Lung (tissue), 11 donors: ENCODE measurements at regions not wholly inside any gene's neighbourhood (a gene's known extent, or its start where the extent isn't known, plus 50 kb on each side); places are given as distances from the start of the nearest gene placed in this dataset.

Source experiments
- ATAC-seq: fragments of 200-7000 bp; cut with Tn5 transposase; one replicate; pipeline ENCODE4 v1.9.1; 2020; ENCODE audit warnings: moderate number of reproducible peaks; ENCODE audit not compliant: insufficient read depth, low FRiP score
- DNase-seq, 3 donors: peaks; one replicate each; pipeline ENCODE4 v3.0.0-alpha.2; 2013 to 2017
- H3K27ac ChIP-seq, 2 donors: one replicate each; pipeline ENCODE4 v1.5.1; 2013; ENCODE audit warnings: mild to moderate bottlenecking in 2 of 2, moderate library complexity in 2 of 2, control low read depth in 1 of 2, inconsistent platforms in 1 of 2, low read depth in 1 of 2, low read length in 1 of 2
- H3K27me3 ChIP-seq, 3 donors: one replicate each; pipeline ENCODE4 v1.5.1; 2013; ENCODE audit warnings: low read length in 2 of 3; ENCODE audit not compliant: control insufficient read depth in 3 of 3, insufficient read depth in 3 of 3
- H3K36me3 ChIP-seq, 4 donors: one replicate each; pipeline ENCODE4 v1.5.1; 2013; ENCODE audit warnings: low read length in 4 of 4, mild to moderate bottlenecking in 1 of 4, moderate library complexity in 1 of 4; ENCODE audit not compliant: control insufficient read depth in 4 of 4, insufficient read depth in 4 of 4
- H3K4me1 ChIP-seq, 5 donors: one replicate each; pipeline ENCODE4 v1.5.1; 2013; ENCODE audit warnings: low read length in 5 of 5, mild to moderate bottlenecking in 2 of 5, moderate library complexity in 1 of 5; ENCODE audit not compliant: control insufficient read depth in 5 of 5, insufficient read depth in 5 of 5
- H3K4me3 ChIP-seq: one replicate; pipeline ENCODE4 v1.5.1; 2013; ENCODE audit warnings: mild to moderate bottlenecking, control low read depth, moderate library complexity
- H3K9ac ChIP-seq, 2 donors: one replicate each; pipeline ENCODE4 v1.5.1; 2013; ENCODE audit warnings: low read length in 2 of 2, control low read depth in 1 of 2; ENCODE audit not compliant: insufficient read depth in 1 of 2
- H3K9me3 ChIP-seq, 4 donors: one replicate each; pipeline ENCODE4 v1.5.1; 2013; ENCODE audit warnings: low read length in 3 of 4, mild to moderate bottlenecking in 1 of 4, moderate library complexity in 1 of 4; ENCODE audit not compliant: control insufficient read depth in 4 of 4, insufficient read depth in 3 of 4
- WGBS, 2 donors: extraction: QIAGEN DNeasy Blood & Tissue Kit; methylation state at CpG; one replicate each; pipeline ENCODE4 v1.1.7; 2013; 5-methylcytosine and 5-hydroxymethylcytosine counted together
- TF ChIP-seq, protein P1 (sequence below): IDR thresholded peaks from 2 replicates; pipeline ENCODE4 v1.5.1; 2012; ENCODE audit warnings: mild to moderate bottlenecking; ENCODE audit errors: control extremely low read depth, extremely low read depth
- donor health status: control.
- donor health status: control.
- donor health status: Bipolar disorder and iron deficiency.
- donor health status: healthy.
- donor health status: DM: yes; HTN: yes; CAD: no.

DNA sequence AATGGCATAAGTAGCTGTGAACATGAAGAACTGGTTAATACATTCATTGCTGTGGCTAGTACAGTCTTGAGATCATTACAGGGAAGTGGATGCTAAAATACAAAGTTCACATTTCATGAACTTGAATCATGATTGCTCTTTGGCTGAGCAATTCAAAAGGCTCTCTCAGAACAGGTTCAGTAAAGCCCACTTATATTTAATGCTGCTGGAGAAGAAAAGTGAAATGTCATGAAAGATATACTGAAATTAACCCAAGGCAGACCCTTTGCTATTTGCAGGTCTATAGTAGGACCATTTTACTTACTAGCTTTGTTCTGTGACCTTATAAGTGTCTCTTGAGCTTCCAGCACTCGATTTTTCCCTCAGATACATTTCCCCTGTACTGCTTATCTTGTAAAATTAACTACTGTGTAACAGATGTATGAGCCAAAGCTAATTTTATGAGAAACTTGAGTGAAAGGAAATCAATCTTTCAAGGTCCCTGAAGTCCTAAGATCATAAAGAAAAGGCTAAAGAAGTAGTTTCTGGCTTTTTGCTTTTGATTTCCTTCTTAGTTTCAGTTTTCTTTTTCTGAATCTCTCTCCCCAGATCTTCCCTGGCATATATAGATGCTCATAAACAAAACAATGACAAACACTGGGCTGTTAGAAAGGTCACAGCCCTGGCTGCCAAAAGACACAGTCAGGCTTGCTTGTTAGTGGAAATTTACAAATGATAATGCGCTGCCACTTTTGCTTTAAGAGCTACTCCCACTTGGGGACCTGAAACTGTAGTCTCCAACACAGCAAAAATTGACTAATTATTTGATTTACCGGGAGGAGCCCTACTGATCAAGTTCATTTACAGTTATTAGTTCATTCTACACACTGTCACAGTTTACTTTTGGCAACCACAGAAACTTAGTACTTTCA lies 132.7 kb upstream of the XPO1 start:
- Histone ChIP-seq H3K4me3 (no peak overlapping the region), H3K27me3 (no peaks in the 10 kb centered on the region), H3K27ac (peak overlapping the region; percentile 60 to 94), H3K4me1 (peaks cover 0 to 16% (median 3%) of the 10 kb centered on the region in 5 donors), H3K9ac (peak overlapping the region; percentile 17 to 63), H3K36me3 (no peaks in the 10 kb centered on the region), H3K9me3 (peaks cover 0 to 6% (median 4%) of the 10 kb centered on the region in 4 donors)
- WGBS, 2 donors: 10 to 37% methylated on average over 3 of the region's 3 CpGs
- TF ChIP-seq, protein P1, sequence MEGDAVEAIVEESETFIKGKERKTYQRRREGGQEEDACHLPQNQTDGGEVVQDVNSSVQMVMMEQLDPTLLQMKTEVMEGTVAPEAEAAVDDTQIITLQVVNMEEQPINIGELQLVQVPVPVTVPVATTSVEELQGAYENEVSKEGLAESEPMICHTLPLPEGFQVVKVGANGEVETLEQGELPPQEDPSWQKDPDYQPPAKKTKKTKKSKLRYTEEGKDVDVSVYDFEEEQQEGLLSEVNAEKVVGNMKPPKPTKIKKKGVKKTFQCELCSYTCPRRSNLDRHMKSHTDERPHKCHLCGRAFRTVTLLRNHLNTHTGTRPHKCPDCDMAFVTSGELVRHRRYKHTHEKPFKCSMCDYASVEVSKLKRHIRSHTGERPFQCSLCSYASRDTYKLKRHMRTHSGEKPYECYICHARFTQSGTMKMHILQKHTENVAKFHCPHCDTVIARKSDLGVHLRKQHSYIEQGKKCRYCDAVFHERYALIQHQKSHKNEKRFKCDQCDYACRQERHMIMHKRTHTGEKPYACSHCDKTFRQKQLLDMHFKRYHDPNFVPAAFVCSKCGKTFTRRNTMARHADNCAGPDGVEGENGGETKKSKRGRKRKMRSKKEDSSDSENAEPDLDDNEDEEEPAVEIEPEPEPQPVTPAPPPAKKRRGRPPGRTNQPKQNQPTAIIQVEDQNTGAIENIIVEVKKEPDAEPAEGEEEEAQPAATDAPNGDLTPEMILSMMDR: no peak
- ATAC-seq (peak; percentile 54), DNase-seq (peak in 2 of 3 donors; percentile 48 to 68)

DNA sequence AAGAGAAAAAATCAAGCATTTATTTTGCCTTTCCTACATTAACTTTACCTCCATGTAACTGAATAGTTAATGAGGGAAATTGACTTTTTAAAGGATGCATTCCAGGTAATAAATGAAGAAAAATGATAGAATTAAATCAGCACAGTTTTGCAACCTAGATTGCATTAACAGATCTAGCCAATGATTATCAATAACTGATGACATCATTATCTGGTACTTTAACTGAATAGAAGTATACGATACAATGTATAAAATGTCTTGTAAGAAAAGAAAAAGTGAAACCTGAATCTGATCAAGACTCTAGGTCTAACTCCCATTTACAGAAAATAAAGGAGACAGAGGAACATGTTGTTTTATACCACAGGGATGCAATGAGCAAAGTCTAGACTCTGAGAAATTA lies 126.0 kb upstream of the XPO1 start:
- H3K9ac ChIP-seq: no peak overlapping the region
- no peak for ATAC-seq
- TF ChIP-seq, protein P1: no peak
- no peaks in the 10 kb centered on the region for H3K27me3 ChIP-seq
- H3K4me1 ChIP-seq: peaks cover 0 to 2% (median 0%) of the 10 kb centered on the region in 5 donors
- 94 to 97% methylated on average over 1 of the region's 1 CpG for WGBS, 2 donors
- no peak overlapping the region for H3K27ac ChIP-seq
- no peaks in the 10 kb centered on the region for H3K36me3 ChIP-seq
- no peak overlapping the region for H3K4me3 ChIP-seq
- DNase-seq: no peak
- no peaks in the 10 kb centered on the region for H3K9me3 ChIP-seq

DNA sequence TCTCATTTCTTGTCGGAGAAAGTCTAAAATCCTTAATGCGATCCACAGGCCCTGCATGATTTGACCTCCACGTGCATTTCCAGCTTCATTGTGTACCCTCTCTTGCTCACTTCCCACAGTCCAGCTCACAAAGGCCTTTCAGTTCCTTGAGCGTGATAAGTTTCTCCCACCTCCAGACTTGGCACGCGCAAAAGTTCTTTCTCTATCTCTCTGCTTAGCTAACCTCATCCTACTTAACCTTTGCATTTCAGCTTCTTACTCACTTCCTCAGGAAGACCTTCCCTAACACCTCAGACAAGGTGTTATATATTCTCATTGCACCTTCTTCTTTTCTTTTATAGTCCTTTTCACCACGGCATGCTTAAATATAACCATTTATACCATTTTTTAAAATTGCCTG lies 124.8 kb upstream of the XPO1 start:
- TF ChIP-seq, protein P1: no peak
- Histone ChIP-seq H3K27ac (no peak overlapping the region), H3K9ac (no peak overlapping the region), H3K4me1 (peaks cover 0 to 2% (median 0%) of the 10 kb centered on the region in 5 donors), H3K36me3 (no peaks in the 10 kb centered on the region), H3K4me3 (no peak overlapping the region), H3K27me3 (no peaks in the 10 kb centered on the region), H3K9me3 (no peaks in the 10 kb centered on the region)
- no peak for ATAC-seq
- 87 to 95% methylated on average over 7 of the region's 7 CpGs for WGBS, 2 donors
- no peak for DNase-seq
